HG02759 (cell line): ENCODE measurements at regions not wholly inside any gene's neighbourhood (a gene's known extent, or its start where the extent isn't known, plus 50 kb on each side); places are given as distances from the start of the nearest gene placed in this dataset.
"Not testable (repeated sequence)": the region's sequence is repeated elsewhere in the genome, so short reads cannot be mapped to it uniquely, and the experiment has no call there.

ENCODE experiments used
- ATAC-seq: cut with Tn5 transposase; IDR thresholded peaks from one replicate; pipeline ENCODE4 v1.9.1; 2021; ENCODE audit warnings: mild to moderate bottlenecking, moderate library complexity; ENCODE audit not compliant: unreplicated experiment

GRCh38 chr6:96276305-96276704 is 245.3 kb upstream of the UFL1 start:
- ATAC-seq, result no peak

- no peak for ATAC-seq
Measured at GRCh38 chr6:96276856-96277255, 244.8 kb upstream of the UFL1 start.

- no peak for ATAC-seq
Measured at GRCh38 chr6:96279084-96279483, 242.5 kb upstream of the UFL1 start.

GRCh38 chr6:96286503-96286902 is 235.1 kb upstream of the UFL1 start:
- no peak for ATAC-seq

- ATAC-seq, result no peak
Measured at GRCh38 chr6:96299525-96299924, 222.1 kb upstream of the UFL1 start.

GRCh38 chr6:96301023-96301422 is 220.6 kb upstream of the UFL1 start:
- ATAC-seq, result no peak

- ATAC-seq, result no peak
Measured at GRCh38 chr6:96301781-96302180, 219.8 kb upstream of the UFL1 start.

- no peak for ATAC-seq
Measured at GRCh38 chr6:96302991-96303390, 218.6 kb upstream of the UFL1 start.

- peak; percentile 87 for ATAC-seq
Measured at GRCh38 chr6:96304997-96305396, 216.6 kb upstream of the UFL1 start.

DNA sequence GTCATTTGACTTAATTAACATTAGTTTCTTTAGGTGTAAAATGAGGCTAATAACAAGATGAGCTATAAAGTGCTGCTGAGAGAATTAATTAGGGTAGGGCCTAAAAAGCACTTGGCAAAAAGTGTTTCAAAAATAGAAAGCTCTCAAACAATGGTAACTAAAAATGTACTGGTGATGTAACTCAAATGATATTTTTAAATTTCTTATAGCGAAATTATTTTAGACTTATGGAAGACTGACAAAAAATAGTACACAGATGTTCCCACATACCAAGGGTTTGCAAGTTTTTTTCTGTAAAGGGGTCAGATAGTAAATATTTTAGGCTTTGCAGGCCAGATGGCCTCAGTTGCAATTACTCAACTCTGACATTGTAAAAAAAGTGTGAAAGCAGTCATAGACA is 190.7 kb upstream of the UFL1 start:
- ATAC-seq, result no peak

- ATAC-seq, result no peak
Measured at GRCh38 chr6:96340164-96340563, 181.4 kb upstream of the UFL1 start.

GRCh38 chr6:96345501-96345900 is 176.1 kb upstream of the UFL1 start:
- no peak for ATAC-seq

- no peak for ATAC-seq
Measured at GRCh38 chr6:96381246-96381645, 140.4 kb upstream of the UFL1 start.

GRCh38 chr6:96391776-96392360 is 129.7 kb upstream of the UFL1 start:
- peak; percentile 70 for ATAC-seq

DNA sequence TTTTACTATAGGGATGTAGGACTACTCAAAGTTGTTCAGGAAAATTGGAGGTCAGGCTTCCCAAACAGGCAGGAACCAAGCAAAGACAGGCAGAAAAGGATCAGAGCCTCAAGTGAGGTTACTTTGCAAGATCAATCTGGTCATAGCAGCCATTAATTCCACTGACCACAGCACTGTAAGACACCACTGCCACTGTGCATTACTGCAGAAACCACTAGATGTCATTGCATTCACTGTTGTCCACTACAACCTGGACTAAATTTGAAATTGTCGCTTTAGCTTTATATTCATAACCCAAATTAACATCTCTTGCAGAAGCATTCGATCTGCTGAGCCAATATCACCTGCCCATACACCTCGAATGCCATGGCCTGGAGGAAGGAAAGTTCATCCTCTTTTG is 126.9 kb upstream of the UFL1 start:
- no peak for ATAC-seq

DNA sequence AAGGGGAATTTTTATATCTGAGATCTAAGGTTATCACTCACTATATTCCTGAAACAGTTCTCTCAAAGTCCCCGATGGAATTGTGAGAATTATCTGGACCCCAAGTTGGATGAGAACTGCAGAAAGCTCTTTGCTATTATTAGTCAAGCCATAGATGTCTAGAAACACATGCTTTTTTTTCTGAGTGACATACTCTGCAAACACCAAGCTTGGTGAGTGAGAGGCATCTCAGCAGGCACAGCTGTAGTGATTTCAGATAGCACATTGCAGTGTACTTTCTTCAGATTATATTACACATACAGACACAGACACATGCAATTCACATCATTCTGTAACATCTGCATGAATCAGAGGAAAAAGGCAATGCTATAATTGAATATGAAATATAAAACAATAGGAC is 111.1 kb upstream of the UFL1 start:
- ATAC-seq, result no peak

DNA sequence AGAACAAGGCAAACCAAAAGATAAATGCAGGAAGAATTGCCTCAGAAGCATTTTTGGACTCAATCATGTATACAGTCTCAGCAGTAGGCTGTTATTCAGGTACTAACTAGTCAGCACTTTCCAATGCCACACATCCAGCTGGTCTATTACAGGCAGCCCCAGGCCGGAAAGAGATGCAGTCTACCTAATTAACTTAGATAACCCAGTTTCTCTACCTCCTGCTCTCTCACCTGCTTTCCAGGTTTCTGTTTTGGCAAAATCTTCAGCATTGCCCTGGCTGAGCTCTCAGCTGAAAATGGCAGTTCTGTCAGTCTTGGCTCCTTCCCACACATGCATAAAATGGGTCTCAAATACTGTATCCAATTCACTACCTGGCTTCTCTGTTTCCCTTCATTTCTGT is 101.3 kb upstream of the UFL1 start:
- no peak for ATAC-seq

GRCh38 chr6:96433950-96434349 is 87.7 kb upstream of the UFL1 start:
- ATAC-seq, result no peak

GRCh38 chr6:96436398-96436797 is 85.2 kb upstream of the UFL1 start:
- no peak for ATAC-seq

- ATAC-seq, result not testable (repeated sequence)
Measured at GRCh38 chr6:96437228-96437627, 84.4 kb upstream of the UFL1 start.

GRCh38 chr6:96450082-96450769 is 71.4 kb upstream of the UFL1 start:
- ATAC-seq, result no peak

- ATAC-seq, result no peak
Measured at GRCh38 chr6:96450770-96451130, 70.9 kb upstream of the UFL1 start.

DNA sequence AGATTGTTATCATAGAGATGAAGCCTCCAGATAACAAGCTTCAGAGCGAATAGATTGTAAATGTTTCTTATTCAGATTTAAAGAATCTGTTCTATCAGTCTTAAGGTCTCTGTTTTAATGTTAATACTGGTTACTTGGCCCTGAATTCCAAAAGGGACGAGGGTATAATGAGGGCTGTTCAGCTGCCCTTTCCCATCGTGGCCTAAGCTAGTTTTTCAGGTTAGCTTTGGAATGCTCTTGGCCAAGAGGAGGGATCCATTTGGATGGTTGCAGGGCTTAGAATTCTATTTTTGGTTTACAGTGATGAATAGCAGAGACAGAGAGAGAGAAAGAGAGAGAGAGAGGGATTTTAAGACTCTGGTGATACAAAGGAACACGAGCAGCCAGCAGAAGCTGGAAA is 62.8 kb upstream of the UFL1 start:
- no peak for ATAC-seq
